ENCODE measurements at regions not wholly inside any gene's neighbourhood (a gene's known extent, or its start where the extent isn't known, plus 50 kb on each side); places are given as distances from the start of the nearest gene placed in this dataset.

DNA sequence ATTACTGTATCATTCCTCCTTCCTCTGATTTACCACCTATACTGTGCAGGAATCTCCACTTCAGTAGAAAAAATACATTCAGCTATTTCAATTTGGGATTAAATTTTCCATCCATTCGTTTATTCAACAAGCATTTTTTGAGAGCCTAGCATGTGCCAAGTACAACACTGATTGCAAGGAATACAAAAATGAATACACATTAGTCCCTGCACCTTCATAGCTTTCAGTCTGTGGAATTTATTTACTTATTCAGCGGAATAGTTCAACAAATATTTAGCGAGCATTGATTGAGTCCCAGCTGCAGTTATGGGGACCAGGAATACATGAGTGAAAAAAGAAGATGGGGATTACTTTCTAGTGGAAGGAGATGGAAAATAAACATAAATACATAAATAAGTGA, 606.8 kb upstream of the TBL1XR1 start:
- no peak for TF ChIP-seq EZH2 (IDR thresholded peaks at IDR 0.05; ENCODE audit: low read depth)
- TF ChIP-seq, protein P1, sequence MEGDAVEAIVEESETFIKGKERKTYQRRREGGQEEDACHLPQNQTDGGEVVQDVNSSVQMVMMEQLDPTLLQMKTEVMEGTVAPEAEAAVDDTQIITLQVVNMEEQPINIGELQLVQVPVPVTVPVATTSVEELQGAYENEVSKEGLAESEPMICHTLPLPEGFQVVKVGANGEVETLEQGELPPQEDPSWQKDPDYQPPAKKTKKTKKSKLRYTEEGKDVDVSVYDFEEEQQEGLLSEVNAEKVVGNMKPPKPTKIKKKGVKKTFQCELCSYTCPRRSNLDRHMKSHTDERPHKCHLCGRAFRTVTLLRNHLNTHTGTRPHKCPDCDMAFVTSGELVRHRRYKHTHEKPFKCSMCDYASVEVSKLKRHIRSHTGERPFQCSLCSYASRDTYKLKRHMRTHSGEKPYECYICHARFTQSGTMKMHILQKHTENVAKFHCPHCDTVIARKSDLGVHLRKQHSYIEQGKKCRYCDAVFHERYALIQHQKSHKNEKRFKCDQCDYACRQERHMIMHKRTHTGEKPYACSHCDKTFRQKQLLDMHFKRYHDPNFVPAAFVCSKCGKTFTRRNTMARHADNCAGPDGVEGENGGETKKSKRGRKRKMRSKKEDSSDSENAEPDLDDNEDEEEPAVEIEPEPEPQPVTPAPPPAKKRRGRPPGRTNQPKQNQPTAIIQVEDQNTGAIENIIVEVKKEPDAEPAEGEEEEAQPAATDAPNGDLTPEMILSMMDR (conservative IDR thresholded peaks at IDR 0.05), result no peak

Data from PC-9 (cell line).